Anterior cingulate cortex (tissue), 58 donors: ENCODE measurements at regions not wholly inside any gene's neighbourhood (a gene's known extent, or its start where the extent isn't known, plus 50 kb on each side); places are given as distances from the start of the nearest gene placed in this dataset.
A peak's percentile ranks its signal among the peaks of the same experiment; 100 is the strongest.
"Not testable (repeated sequence)": the region's sequence is repeated elsewhere in the genome, so short reads cannot be mapped to it uniquely, and the experiment has no call there.

ENCODE experiments used
- DNase-seq, 58 donors: peaks; one replicate each; lab custom pipeline; 2025; lab: John Stamatoyannopoulos, UW

- DNase-seq: no peak
Measured at GRCh38 chr5:19067741-19068140, 920.3 kb downstream of the CDH18 start.

GRCh38 chr5:19098434-19098833 is 889.6 kb downstream of the CDH18 start:
- no peak for DNase-seq

- no peak for DNase-seq
Measured at GRCh38 chr5:19099195-19099594, 888.8 kb downstream of the CDH18 start.

GRCh38 chr5:19104948-19105347 is 883.1 kb downstream of the CDH18 start:
- DNase-seq: no peak

- no peak for DNase-seq
Measured at GRCh38 chr5:19122923-19123322, 865.1 kb downstream of the CDH18 start.

GRCh38 chr5:19125956-19126713 is 861.9 kb downstream of the CDH18 start:
- no peak for DNase-seq

GRCh38 chr5:19140276-19140675 is 847.7 kb downstream of the CDH18 start:
- no peak for DNase-seq

- not testable (repeated sequence) for DNase-seq
Measured at GRCh38 chr5:19141937-19142524, 846.0 kb downstream of the CDH18 start.

GRCh38 chr5:19142713-19143414 is 845.1 kb downstream of the CDH18 start:
- DNase-seq: not testable (repeated sequence)

GRCh38 chr5:19143935-19144334 is 844.1 kb downstream of the CDH18 start:
- no peak for DNase-seq

GRCh38 chr5:19169426-19169825 is 818.6 kb downstream of the CDH18 start:
- DNase-seq: no peak

GRCh38 chr5:19172926-19173470 is 815.0 kb downstream of the CDH18 start:
- no peak for DNase-seq

GRCh38 chr5:19175776-19176570 is 812.0 kb downstream of the CDH18 start:
- DNase-seq: no peak

GRCh38 chr5:19179571-19179970 is 808.4 kb downstream of the CDH18 start:
- no peak for DNase-seq

GRCh38 chr5:19189176-19189575 is 798.8 kb downstream of the CDH18 start:
- no peak for DNase-seq

- no peak for DNase-seq
Measured at GRCh38 chr5:19193631-19194030, 794.4 kb downstream of the CDH18 start.

- DNase-seq: no peak
Measured at GRCh38 chr5:19196631-19197030, 791.4 kb downstream of the CDH18 start.

GRCh38 chr5:19200251-19200650 is 787.7 kb downstream of the CDH18 start:
- no peak for DNase-seq

- no peak for DNase-seq
Measured at GRCh38 chr5:19208397-19208796, 779.6 kb downstream of the CDH18 start.

GRCh38 chr5:19210886-19211285 is 777.1 kb downstream of the CDH18 start:
- peak in 1 of 58 donors; percentile 11 for DNase-seq
